NCI-H2171 treated with DMSO at 0.1 percent for 48 hours (cell line): ENCODE measurements at regions not wholly inside any gene's neighbourhood (a gene's known extent, or its start where the extent isn't known, plus 50 kb on each side); places are given as distances from the start of the nearest gene placed in this dataset.

Experiments
- DNase-seq: peaks from one replicate; lab custom pipeline; 2025; lab: John Stamatoyannopoulos, UW

- no peak for DNase-seq
Observed at GRCh38 chr2:138441916-138442315, 59.7 kb upstream of the SPOPL start.

GRCh38 chr2:138444411-138444810, 57.2 kb upstream of the SPOPL start:
- DNase-seq: peak; percentile 81

DNA sequence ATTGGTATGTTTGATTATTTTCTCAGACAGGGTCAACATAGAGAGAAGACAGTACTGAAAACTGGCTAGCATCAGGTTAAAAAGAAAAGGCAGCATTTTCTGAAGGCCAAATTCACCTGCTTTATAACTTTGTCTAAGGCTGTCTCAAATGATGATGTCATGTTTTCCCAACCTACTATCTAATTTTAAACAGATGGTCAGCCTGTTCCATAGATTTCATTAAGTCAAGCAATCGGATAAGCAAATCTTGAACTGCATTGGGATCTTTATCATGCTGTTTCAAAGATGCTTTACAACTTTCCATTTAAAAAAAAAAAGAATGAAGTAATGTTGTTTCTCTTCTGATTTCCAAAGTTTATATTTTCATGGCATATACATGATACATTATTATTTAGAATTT, 56.3 kb upstream of the SPOPL start:
- DNase-seq: no peak

- no peak for DNase-seq
Observed at GRCh38 chr2:138446043-138446442, 55.5 kb upstream of the SPOPL start.

DNA sequence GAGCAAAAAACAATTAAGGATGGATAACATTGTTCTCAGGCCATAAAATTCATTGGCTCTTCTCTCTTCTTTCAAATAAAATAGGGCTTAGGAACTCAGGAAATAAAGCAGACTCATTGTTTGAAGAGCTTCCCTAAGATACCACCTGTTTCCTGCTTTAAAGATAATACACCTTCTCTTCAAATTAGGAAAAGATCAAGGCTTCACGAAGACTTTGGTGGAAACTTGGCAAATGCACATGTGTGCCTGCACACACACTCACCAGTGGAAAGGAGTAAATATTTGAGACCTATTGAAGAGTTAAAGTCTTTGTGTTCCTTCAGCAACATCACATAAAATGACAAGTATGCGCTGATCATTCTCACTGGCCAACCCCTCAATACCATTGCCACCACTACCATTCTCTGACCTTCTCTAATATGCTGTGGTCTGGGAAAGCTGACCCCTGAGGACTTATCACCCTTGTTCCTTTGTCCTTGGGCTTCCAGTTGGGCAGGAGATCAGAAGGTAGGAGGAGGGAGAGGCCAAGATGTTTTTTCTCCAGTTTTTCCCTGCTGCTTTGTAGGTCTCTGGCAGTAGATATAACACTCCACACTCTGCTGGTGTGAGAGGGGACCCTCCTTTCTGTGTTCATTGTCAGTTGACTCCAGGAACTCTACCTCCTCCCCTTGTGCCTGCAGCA, 53.5 kb upstream of the SPOPL start:
- no peak for DNase-seq
